ENCODE measurements at regions not wholly inside any gene's neighbourhood (a gene's known extent, or its start where the extent isn't known, plus 50 kb on each side); places are given as distances from the start of the nearest gene placed in this dataset.

GRCh38 chr5:73380710-73381589 lies 67.6 kb downstream of the FOXD1 start:
- Mint-ChIP-seq H3K36me3 (ENCODE audit: low read depth) (peaks cover 19% of the 10 kb centered on the region), H3K4me1 (ENCODE audit: low read depth) (peaks cover 4% of the 10 kb centered on the region), H3K27ac (peak overlapping the region; percentile 59), H3K9me3 (peaks cover 29% of the 10 kb centered on the region), H3K4me3 (no peak overlapping the region), H3K27me3 (ENCODE audit: low read depth) (peaks cover 80% of the 10 kb centered on the region)

DNA sequence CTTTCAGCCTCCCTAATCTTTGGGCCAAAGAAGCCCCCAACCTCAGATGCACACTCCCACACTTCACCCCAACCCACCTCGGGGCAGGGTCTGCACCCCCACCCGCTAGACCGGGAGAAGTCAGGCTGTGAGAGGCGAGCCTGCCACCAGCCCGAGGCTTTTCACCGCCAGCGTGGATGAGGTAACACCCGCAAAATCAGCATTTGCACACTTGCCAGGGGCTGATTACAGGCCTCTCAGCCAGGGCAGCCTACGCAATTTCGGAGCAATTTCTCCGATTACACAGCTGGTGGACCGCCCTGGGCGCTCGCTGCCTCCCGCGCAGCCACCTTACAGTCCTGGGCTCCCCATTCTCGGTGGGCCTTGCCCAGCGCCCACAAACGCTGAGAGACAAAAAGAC lies 68.5 kb downstream of the FOXD1 start:
- H3K9me3 Mint-ChIP-seq: peaks cover 24% of the 10 kb centered on the region
- H3K4me3 Mint-ChIP-seq: no peak overlapping the region
- peaks cover 4% of the 10 kb centered on the region for H3K4me1 Mint-ChIP-seq (ENCODE audit: low read depth)
- peaks cover 16% of the 10 kb centered on the region for H3K36me3 Mint-ChIP-seq (ENCODE audit: low read depth)
- no peak overlapping the region for H3K27ac Mint-ChIP-seq
- H3K27me3 Mint-ChIP-seq (ENCODE audit: low read depth): peaks cover 85% of the 10 kb centered on the region

DNA sequence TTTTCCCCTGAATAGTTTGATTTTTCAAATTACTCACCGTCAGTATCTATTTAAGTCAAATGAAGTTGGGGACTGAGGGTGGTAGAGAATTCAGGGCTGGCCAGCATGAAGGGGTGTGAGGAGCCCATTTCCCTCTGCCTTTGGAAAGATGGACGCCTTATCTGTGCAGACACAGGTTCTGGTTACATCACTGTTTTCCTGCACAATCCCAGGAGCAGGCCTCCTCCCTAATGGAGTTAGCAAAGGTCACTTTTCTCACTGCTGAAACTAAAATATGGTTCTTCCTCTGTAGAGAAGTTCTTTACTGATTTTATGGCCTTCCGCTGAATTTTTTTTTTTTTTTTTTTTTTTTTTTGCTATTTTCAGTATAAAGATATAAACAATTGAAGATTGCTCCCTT lies 69.1 kb downstream of the FOXD1 start:
- Mint-ChIP-seq H3K4me3 (no peak overlapping the region), H3K27me3 (ENCODE audit: low read depth) (peaks cover 85% of the 10 kb centered on the region), H3K27ac (no peak overlapping the region), H3K36me3 (ENCODE audit: low read depth) (peaks cover 13% of the 10 kb centered on the region), H3K9me3 (peaks cover 17% of the 10 kb centered on the region), H3K4me1 (ENCODE audit: low read depth) (peaks cover 4% of the 10 kb centered on the region)

GRCh38 chr5:73378765-73379164 lies 69.8 kb downstream of the FOXD1 start:
- peaks cover 4% of the 10 kb centered on the region for H3K4me1 Mint-ChIP-seq (ENCODE audit: low read depth)

GRCh38 chr5:73378070-73378469 lies 70.5 kb downstream of the FOXD1 start:
- Mint-ChIP-seq H3K27ac (no peak overlapping the region), H3K4me1 (ENCODE audit: low read depth) (peaks cover 4% of the 10 kb centered on the region), H3K9me3 (peaks cover 5% of the 10 kb centered on the region), H3K4me3 (no peak overlapping the region), H3K27me3 (ENCODE audit: low read depth) (peaks cover 84% of the 10 kb centered on the region), H3K36me3 (ENCODE audit: low read depth) (peaks cover 6% of the 10 kb centered on the region)

More at GRCh38 chr5:73378765-73379164, 69.8 kb downstream of the FOXD1 start:
- Mint-ChIP-seq H3K27me3 (ENCODE audit: low read depth) (peaks cover 84% of the 10 kb centered on the region), H3K27ac (no peak overlapping the region), H3K9me3 (peaks cover 11% of the 10 kb centered on the region), H3K36me3 (ENCODE audit: low read depth) (peaks cover 8% of the 10 kb centered on the region), H3K4me3 (no peak overlapping the region)

DNA sequence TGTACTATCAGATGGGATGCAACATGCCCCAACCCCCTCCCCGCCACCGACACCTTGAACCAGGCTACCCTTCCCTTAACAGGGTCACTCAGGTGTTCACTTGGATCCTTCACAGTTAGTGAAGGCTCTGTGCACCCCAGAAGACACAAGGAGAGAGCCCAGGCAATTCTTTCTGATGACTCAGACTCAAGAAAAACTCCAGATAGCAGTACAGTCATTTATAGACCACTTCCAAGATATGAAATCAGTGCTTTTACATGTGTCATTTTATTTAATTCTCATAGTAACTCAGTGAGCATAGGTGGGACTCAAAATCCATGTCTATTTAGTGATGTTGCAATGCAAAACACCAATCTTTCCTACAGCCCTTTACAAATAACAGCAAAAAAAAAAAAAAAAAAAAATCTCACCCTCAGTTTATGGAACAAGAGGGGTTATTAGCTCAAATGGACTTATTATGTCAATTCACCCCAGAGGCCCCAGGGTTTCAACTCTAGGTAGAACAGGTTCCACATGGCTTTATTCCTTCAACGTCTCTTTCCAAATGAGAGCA lies 71.9 kb downstream of the FOXD1 start:
- peaks cover 6% of the 10 kb centered on the region for H3K36me3 Mint-ChIP-seq (ENCODE audit: low read depth)
- H3K27me3 Mint-ChIP-seq (ENCODE audit: low read depth): peaks cover 86% of the 10 kb centered on the region
- no peak overlapping the region for H3K4me3 Mint-ChIP-seq
- peaks cover 4% of the 10 kb centered on the region for H3K4me1 Mint-ChIP-seq (ENCODE audit: low read depth)
- H3K27ac Mint-ChIP-seq: no peak overlapping the region
- peaks cover 3% of the 10 kb centered on the region for H3K9me3 Mint-ChIP-seq

GRCh38 chr5:73375949-73376348 lies 72.6 kb downstream of the FOXD1 start:
- peaks cover 3% of the 10 kb centered on the region for H3K4me1 Mint-ChIP-seq (ENCODE audit: low read depth)
- H3K27me3 Mint-ChIP-seq (ENCODE audit: low read depth): peaks cover 87% of the 10 kb centered on the region
- H3K36me3 Mint-ChIP-seq (ENCODE audit: low read depth): peaks cover 6% of the 10 kb centered on the region
- peaks cover 3% of the 10 kb centered on the region for H3K9me3 Mint-ChIP-seq
- H3K4me3 Mint-ChIP-seq: no peak overlapping the region
- H3K27ac Mint-ChIP-seq: no peak overlapping the region

GRCh38 chr5:73375191-73375545 lies 73.4 kb downstream of the FOXD1 start:
- peaks cover 3% of the 10 kb centered on the region for H3K36me3 Mint-ChIP-seq (ENCODE audit: low read depth)
- H3K27me3 Mint-ChIP-seq (ENCODE audit: low read depth): peaks cover 79% of the 10 kb centered on the region
- H3K9me3 Mint-ChIP-seq: no peaks in the 10 kb centered on the region
- no peak overlapping the region for H3K27ac Mint-ChIP-seq
- H3K4me1 Mint-ChIP-seq (ENCODE audit: low read depth): no peaks in the 10 kb centered on the region
- H3K4me3 Mint-ChIP-seq: no peak overlapping the region

- Mint-ChIP-seq H3K27ac (no peak overlapping the region), H3K36me3 (ENCODE audit: low read depth) (peaks cover under 1% of the 10 kb centered on the region), H3K27me3 (ENCODE audit: low read depth) (peaks cover 78% of the 10 kb centered on the region), H3K9me3 (no peaks in the 10 kb centered on the region), H3K4me1 (ENCODE audit: low read depth) (no peaks in the 10 kb centered on the region), H3K4me3 (no peak overlapping the region)
Observed at GRCh38 chr5:73374520-73375190, 73.9 kb downstream of the FOXD1 start.

DNA sequence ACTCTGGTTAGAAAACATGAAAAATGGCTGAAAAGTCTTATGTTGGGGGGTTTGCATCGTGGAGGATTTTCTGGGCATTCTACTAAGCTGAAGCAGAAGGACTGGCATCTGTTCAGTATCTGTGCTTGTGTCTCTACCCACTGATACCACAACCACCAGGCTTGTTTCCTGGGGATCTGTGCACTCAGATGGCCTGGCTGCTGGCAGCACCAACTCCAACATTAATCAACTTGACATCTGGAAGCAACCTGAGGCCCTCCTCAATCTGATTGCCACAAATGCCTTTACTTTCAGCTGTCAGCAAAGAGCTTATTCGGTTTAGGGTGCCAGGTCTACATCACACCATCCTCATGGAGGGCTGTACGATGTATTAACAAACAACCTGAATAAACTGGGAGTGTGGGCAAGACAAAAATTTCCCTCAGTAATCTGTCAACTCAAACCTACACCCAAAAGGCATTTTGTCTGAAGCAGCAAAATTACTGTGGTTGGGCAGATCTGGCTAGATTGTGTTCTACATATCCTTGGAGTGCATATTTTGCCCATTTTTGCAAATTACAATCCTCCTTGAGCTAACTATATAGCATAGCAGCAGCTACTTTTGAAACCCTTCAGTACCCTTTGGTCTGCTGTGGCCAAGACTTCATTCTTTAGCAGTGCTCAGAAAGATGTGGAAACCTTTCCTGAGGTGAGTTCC lies 74.6 kb downstream of the FOXD1 start:
- H3K4me3 Mint-ChIP-seq: no peak overlapping the region
- H3K27ac Mint-ChIP-seq: no peak overlapping the region
- no peaks in the 10 kb centered on the region for H3K9me3 Mint-ChIP-seq
- H3K27me3 Mint-ChIP-seq (ENCODE audit: low read depth): peaks cover 72% of the 10 kb centered on the region
- no peaks in the 10 kb centered on the region for H3K36me3 Mint-ChIP-seq (ENCODE audit: low read depth)
- no peaks in the 10 kb centered on the region for H3K4me1 Mint-ChIP-seq (ENCODE audit: low read depth)

- Mint-ChIP-seq H3K27me3 (ENCODE audit: low read depth) (peaks cover 53% of the 10 kb centered on the region), H3K27ac (no peak overlapping the region), H3K9me3 (no peaks in the 10 kb centered on the region), H3K36me3 (ENCODE audit: low read depth) (no peaks in the 10 kb centered on the region), H3K4me1 (ENCODE audit: low read depth) (no peaks in the 10 kb centered on the region), H3K4me3 (no peak overlapping the region)
Observed at GRCh38 chr5:73370640-73371583, 77.7 kb downstream of the FOXD1 start.

DNA sequence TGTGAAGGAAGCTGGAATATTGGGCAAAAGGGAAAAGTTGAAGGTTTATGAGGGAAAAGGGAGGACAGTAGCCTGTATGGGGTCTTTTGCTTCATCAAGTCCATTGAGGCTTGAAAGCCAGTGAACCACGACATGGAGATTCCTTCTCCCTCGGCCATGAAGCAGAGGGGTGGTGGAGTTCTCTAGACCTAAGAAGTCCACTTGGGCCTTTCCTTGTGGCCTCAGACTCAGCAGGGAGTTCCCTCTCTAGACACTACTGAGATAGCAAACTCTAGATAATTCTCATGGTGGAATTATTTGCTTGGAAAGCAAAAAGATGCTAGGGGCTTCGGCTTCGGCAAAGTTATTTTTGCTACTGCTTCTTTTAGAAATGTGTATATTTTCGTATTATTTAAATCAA lies 78.5 kb downstream of the FOXD1 start:
- Mint-ChIP-seq H3K4me1 (ENCODE audit: low read depth) (no peaks in the 10 kb centered on the region), H3K9me3 (no peaks in the 10 kb centered on the region), H3K27ac (no peak overlapping the region), H3K4me3 (no peak overlapping the region), H3K36me3 (ENCODE audit: low read depth) (no peaks in the 10 kb centered on the region), H3K27me3 (ENCODE audit: low read depth) (peaks cover 50% of the 10 kb centered on the region)

DNA sequence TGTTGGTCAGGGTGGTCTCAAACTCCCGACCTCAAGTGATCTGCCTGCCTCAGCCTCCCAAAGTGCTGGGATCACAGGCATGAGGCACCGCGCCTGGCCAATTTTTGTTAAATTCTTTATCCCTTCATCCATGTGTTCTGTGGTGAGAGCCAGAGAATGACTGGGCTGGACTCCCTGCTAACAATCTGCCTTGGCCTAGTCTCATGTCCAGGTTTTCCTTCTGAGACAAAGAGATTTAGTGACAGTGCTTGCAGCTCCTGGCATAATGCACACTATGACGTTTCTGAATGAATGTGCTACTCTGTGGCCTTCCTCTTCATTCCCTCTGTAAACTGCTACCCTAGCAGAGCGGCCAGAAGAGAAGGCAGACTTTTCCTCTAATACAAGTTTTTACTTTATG lies 79.3 kb downstream of the FOXD1 start:
- no peaks in the 10 kb centered on the region for H3K9me3 Mint-ChIP-seq
- peaks cover 50% of the 10 kb centered on the region for H3K27me3 Mint-ChIP-seq (ENCODE audit: low read depth)
- no peak overlapping the region for H3K27ac Mint-ChIP-seq
- no peaks in the 10 kb centered on the region for H3K4me1 Mint-ChIP-seq (ENCODE audit: low read depth)
- H3K4me3 Mint-ChIP-seq: no peak overlapping the region
- no peaks in the 10 kb centered on the region for H3K36me3 Mint-ChIP-seq (ENCODE audit: low read depth)

GRCh38 chr5:73367650-73368049 lies 80.9 kb downstream of the FOXD1 start:
- Mint-ChIP-seq H3K9me3 (no peaks in the 10 kb centered on the region), H3K36me3 (ENCODE audit: low read depth) (no peaks in the 10 kb centered on the region), H3K27ac (no peak overlapping the region), H3K4me3 (no peak overlapping the region), H3K4me1 (ENCODE audit: low read depth) (no peaks in the 10 kb centered on the region), H3K27me3 (ENCODE audit: low read depth) (peaks cover 38% of the 10 kb centered on the region)
